ENCODE measurements at regions not wholly inside any gene's neighbourhood (a gene's known extent, or its start where the extent isn't known, plus 50 kb on each side); places are given as distances from the start of the nearest gene placed in this dataset.

GRCh38 chr17:70608957-70609356, 439.6 kb downstream of the KCNJ2 start (continued):
- TF ChIP-seq FOXK1 (CRISPR knock-in tag; IDR thresholded peaks at IDR 0.05): no peak
- no peak for TF ChIP-seq EMX1 (CRISPR knock-in tag; IDR thresholded peaks at IDR 0.05)
- no peak for TF ChIP-seq NR2C2 (CRISPR knock-in tag; IDR thresholded peaks at IDR 0.05)
- no peak for TF ChIP-seq ZNF671 (CRISPR knock-in tag; IDR thresholded peaks at IDR 0.05)
- no peak for TF ChIP-seq ETV6 (CRISPR knock-in tag; IDR thresholded peaks at IDR 0.05)
- no peak for TF ChIP-seq ESRRA (CRISPR knock-in tag; IDR thresholded peaks at IDR 0.05; ENCODE audit: borderline replicate concordance)
- no peak for TF ChIP-seq ZNF219 (CRISPR knock-in tag; IDR thresholded peaks at IDR 0.05; ENCODE audit: borderline replicate concordance)
- TF ChIP-seq CREM (CRISPR knock-in tag; IDR thresholded peaks at IDR 0.05): no peak
- no peak for TF ChIP-seq ATF1 (CRISPR knock-in tag; IDR thresholded peaks at IDR 0.05)
- no peak for TF ChIP-seq ATF6 (CRISPR knock-in tag; IDR thresholded peaks at IDR 0.05)
- TF ChIP-seq SOX15 (CRISPR knock-in tag; IDR thresholded peaks at IDR 0.05): no peak

- H3K4me1 Mint-ChIP-seq: peaks cover 21% of the 10 kb centered on the region
- ChIA-PET CTCF (no interaction called here), POLR2A (no interaction called here)
- H3K9me3 Mint-ChIP-seq: no peaks in the 10 kb centered on the region
- no peak for TF ChIP-seq FOXJ3 (CRISPR knock-in tag; IDR thresholded peaks at IDR 0.05; ENCODE audit: borderline replicate concordance)
- no peak for TF ChIP-seq CDX4 (CRISPR knock-in tag; IDR thresholded peaks at IDR 0.05; ENCODE audit: borderline replicate concordance)
- no peak for TF ChIP-seq TEAD4 (CRISPR knock-in tag; IDR thresholded peaks at IDR 0.05)
- TF ChIP-seq NR1H2 (CRISPR knock-in tag; IDR thresholded peaks at IDR 0.05): no peak
- no peak for TF ChIP-seq ZNF138 (CRISPR knock-in tag; conservative IDR thresholded peaks at IDR 0.05)
- no peak for TF ChIP-seq SOX15 (CRISPR knock-in tag; IDR thresholded peaks at IDR 0.05)
- no peaks in the 10 kb centered on the region for H3K27me3 Mint-ChIP-seq (ENCODE audit: low read depth)
- ATAC-seq (no peak), DNase-seq (ENCODE audit: low spot score) (no peak)
- H3K4me3 Mint-ChIP-seq: no peak overlapping the region
- H3K27ac Mint-ChIP-seq: no peak overlapping the region
- no peaks in the 10 kb centered on the region for H3K36me3 Mint-ChIP-seq
Observed at GRCh38 chr17:70609566-70609965, 440.2 kb downstream of the KCNJ2 start.

GRCh38 chr17:70610161-70610560, 440.8 kb downstream of the KCNJ2 start:
- no peaks in the 10 kb centered on the region for H3K27me3 Mint-ChIP-seq (ENCODE audit: low read depth)
- H3K27ac Mint-ChIP-seq: no peak overlapping the region
- no peak overlapping the region for H3K4me3 Mint-ChIP-seq
- H3K9me3 Mint-ChIP-seq: no peaks in the 10 kb centered on the region
- ATAC-seq (no peak), DNase-seq (ENCODE audit: low spot score) (no peak)
- ChIA-PET POLR2A (no interaction called here), CTCF (no interaction called here)
- peaks cover 21% of the 10 kb centered on the region for H3K4me1 Mint-ChIP-seq
- H3K36me3 Mint-ChIP-seq: no peaks in the 10 kb centered on the region
- TF ChIP-seq CREB1 (CRISPR knock-in tag; IDR thresholded peaks at IDR 0.05) (no peak), AFF4 (CRISPR knock-in tag; IDR thresholded peaks at IDR 0.05; ENCODE audit: borderline replicate concordance) (no peak), AR (CRISPR knock-in tag; IDR thresholded peaks at IDR 0.05) (no peak), ERG (CRISPR knock-in tag; IDR thresholded peaks at IDR 0.05) (no peak), ZNF138 (CRISPR knock-in tag; conservative IDR thresholded peaks at IDR 0.05) (no peak), E2F4 (CRISPR knock-in tag; IDR thresholded peaks at IDR 0.05; ENCODE audit: borderline replicate concordance, low read depth) (no peak), E2F5 (CRISPR knock-in tag; IDR thresholded peaks at IDR 0.05) (no peak)
